ENCODE measurements at regions not wholly inside any gene's neighbourhood (a gene's known extent, or its start where the extent isn't known, plus 50 kb on each side); places are given as distances from the start of the nearest gene placed in this dataset.

DNA sequence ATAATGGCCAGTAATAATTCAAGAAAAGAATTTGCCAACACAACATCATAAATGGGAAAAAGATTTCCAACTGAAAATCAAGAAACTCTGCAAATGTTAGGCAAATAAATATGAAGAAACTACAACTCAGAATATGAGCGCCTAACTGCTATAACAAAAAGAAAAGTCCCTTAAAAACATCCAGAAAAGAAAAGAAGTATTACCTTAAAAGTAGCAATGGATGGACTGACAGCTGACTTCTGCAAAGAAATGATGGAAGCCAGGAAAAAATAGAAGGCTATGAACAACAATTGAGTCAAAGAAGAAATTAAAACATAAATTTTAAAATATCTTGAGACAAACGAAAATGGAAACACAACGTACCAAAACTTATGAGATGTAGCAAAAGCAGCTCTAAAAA, 482.3 kb upstream of the ZNF507 start:
- POLR2A ChIA-PET (ENCODE audit: unreplicated experiment) = no interaction called here
- H3K14ac ChIP-seq (replicated peaks; ENCODE audit: low read depth, low read length) = no peak overlapping the region
- no peak overlapping the region for H3K18ac ChIP-seq (ENCODE audit: low read depth, low read length)
- no peak overlapping the region for H2AK9ac ChIP-seq (replicated peaks; ENCODE audit: low read depth, low read length, poor library complexity)
- H3K79me1 ChIP-seq (ENCODE audit: low read depth in 1 of 2, low read length in 2 of 2) = no peaks in the 10 kb centered on the region
- no TSS peak for BruUV-seq (replicated peaks)
- no peaks in the 10 kb centered on the region for H3K27me3 ChIP-seq (ENCODE audit: control insufficient read depth, insufficient read depth, low read length)
- H3K23ac ChIP-seq (ENCODE audit: low read depth, low read length) = no peak overlapping the region
- WGBS, 2 experiments (ENCODE audit: extremely low coverage in 2 of 2, insufficient read length in 1 of 2) = no CpG with 5 or more reads among the region's 3 CpGs
- no peak overlapping the region for H2BK120ac ChIP-seq (ENCODE audit: low read depth, low read length)
- H3K4ac ChIP-seq (ENCODE audit: low read depth, low read length) = no peak overlapping the region
- no peak overlapping the region for H2BK5ac ChIP-seq (ENCODE audit: low read depth, low read length, poor library complexity, severe bottlenecking)
- no peak overlapping the region for H2AK5ac ChIP-seq (ENCODE audit: low read depth, low read length)
- H2BK20ac ChIP-seq (ENCODE audit: low read depth, low read length) = no peak overlapping the region
- H3K4me3 ChIP-seq (ENCODE audit: insufficient read depth, low read depth, low read length) = no peak overlapping the region
- in situ Hi-C loops (cut with MboI; ENCODE audit: low sequenced_read_pairs) (no loop called here), intact Hi-C loops (cut with micrococcal nuclease) (no loop called here), dilution Hi-C loops (cut with HindIII; ENCODE audit: low sequenced_read_pairs, unreplicated experiment) (no loop called here)
- no peak overlapping the region for H4K91ac ChIP-seq (ENCODE audit: insufficient read depth, low read depth, low read length)
- ATAC-seq (ENCODE audit: low read depth) = no peak
- H4K20me1 ChIP-seq (ENCODE audit: insufficient read depth, low read length) = no peaks in the 10 kb centered on the region
- no peak overlapping the region for H3K27ac ChIP-seq (ENCODE audit: insufficient read depth, low read length)
- H3K56ac ChIP-seq (ENCODE audit: extremely low read depth, insufficient read depth, low read length) = no peak overlapping the region
- H4K8ac ChIP-seq (ENCODE audit: low read depth in 2 of 2, low read length in 2 of 2) = no peak overlapping the region
- H3K9me1 ChIP-seq (ENCODE audit: insufficient read depth, low read length) = no peaks in the 10 kb centered on the region
- no peak for DNase-seq
- H3K9me3 ChIP-seq (ENCODE audit: control insufficient read depth, insufficient read depth, low read length) = peaks cover 2% of the 10 kb centered on the region; the same call in 1 of the 2 replicates
- TF ChIP-seq NFE2L2 (IDR thresholded peaks at IDR 0.05; ENCODE audit: low read depth, low read length) = no peak
- no peak for TF ChIP-seq MAZ (IDR thresholded peaks at IDR 0.05; ENCODE audit: borderline replicate concordance, low read depth, low read length)
- TF ChIP-seq BHLHE40 (IDR thresholded peaks at IDR 0.05; ENCODE audit: low read depth, low read length) = no peak
- no peak for TF ChIP-seq RFX5 (IDR thresholded peaks at IDR 0.05; ENCODE audit: low read depth, low read length)
- no peak for TF ChIP-seq RCOR1 (IDR thresholded peaks at IDR 0.05; ENCODE audit: insufficient replicate concordance, low read length)
- TF ChIP-seq POLR2A (IDR thresholded peaks at IDR 0.05; ENCODE audit: low read depth, low read length) = no peak
- TF ChIP-seq MXI1 (IDR thresholded peaks at IDR 0.05; ENCODE audit: borderline replicate concordance, low read depth, low read length) = no peak
- TF ChIP-seq, protein P1, sequence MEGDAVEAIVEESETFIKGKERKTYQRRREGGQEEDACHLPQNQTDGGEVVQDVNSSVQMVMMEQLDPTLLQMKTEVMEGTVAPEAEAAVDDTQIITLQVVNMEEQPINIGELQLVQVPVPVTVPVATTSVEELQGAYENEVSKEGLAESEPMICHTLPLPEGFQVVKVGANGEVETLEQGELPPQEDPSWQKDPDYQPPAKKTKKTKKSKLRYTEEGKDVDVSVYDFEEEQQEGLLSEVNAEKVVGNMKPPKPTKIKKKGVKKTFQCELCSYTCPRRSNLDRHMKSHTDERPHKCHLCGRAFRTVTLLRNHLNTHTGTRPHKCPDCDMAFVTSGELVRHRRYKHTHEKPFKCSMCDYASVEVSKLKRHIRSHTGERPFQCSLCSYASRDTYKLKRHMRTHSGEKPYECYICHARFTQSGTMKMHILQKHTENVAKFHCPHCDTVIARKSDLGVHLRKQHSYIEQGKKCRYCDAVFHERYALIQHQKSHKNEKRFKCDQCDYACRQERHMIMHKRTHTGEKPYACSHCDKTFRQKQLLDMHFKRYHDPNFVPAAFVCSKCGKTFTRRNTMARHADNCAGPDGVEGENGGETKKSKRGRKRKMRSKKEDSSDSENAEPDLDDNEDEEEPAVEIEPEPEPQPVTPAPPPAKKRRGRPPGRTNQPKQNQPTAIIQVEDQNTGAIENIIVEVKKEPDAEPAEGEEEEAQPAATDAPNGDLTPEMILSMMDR (conservative IDR thresholded peaks at IDR 0.05; ENCODE audit: low read depth, low read length) = no peak
- TF ChIP-seq RAD21 (IDR thresholded peaks at IDR 0.05; ENCODE audit: low read length) = no peak
- TF ChIP-seq CEBPB (IDR thresholded peaks at IDR 0.05; ENCODE audit: low read depth, low read length) = no peak
- TF ChIP-seq CHD1 (IDR thresholded peaks at IDR 0.05; ENCODE audit: low read depth, low read length) = no peak
- no peak for TF ChIP-seq MAFK (IDR thresholded peaks at IDR 0.05; ENCODE audit: low read depth, low read length)
- TF ChIP-seq ELK1 (IDR thresholded peaks at IDR 0.05; ENCODE audit: borderline replicate concordance, low read depth, low read length) = no peak
- H4K5ac ChIP-seq (ENCODE audit: low read depth, low read length) = no peak overlapping the region
- no peak overlapping the region for H2BK15ac ChIP-seq (ENCODE audit: low read depth, low read length)
- no peaks in the 10 kb centered on the region for H3K4me1 ChIP-seq (ENCODE audit: control insufficient read depth, insufficient read depth, low read length)
- no peak overlapping the region for H3K4me2 ChIP-seq (ENCODE audit: low read depth, low read length)
- no peak overlapping the region for H2AFZ ChIP-seq (replicated peaks; ENCODE audit: low read length, poor library complexity)
- H3K9ac ChIP-seq (ENCODE audit: low read depth, low read length) = no peak overlapping the region
- no peaks in the 10 kb centered on the region for H3K36me3 ChIP-seq (ENCODE audit: control insufficient read depth, insufficient read depth, low read length)
- CTCF ChIA-PET = interaction anchor here (1.1 kb wide), 1 partner anchor 32 kb away, joined by 4 read pairs; no protein-coding TSS in a partner anchor

Data from IMR-90 (cell line).